Body of pancreas (tissue), 4 donors: ENCODE measurements at regions not wholly inside any gene's neighbourhood (a gene's known extent, or its start where the extent isn't known, plus 50 kb on each side); places are given as distances from the start of the nearest gene placed in this dataset.

Experiments used
- CTCF ChIP-seq, 7 experiments: fragments of 450-650 bp in 4 of 7; fragments of 200-600 bp in 3 of 7; sonication (generic) in 3 of 7; IDR thresholded peaks; one replicate each; pipeline ENCODE4 v1.5.1; 2016 to 2019; ENCODE audit warnings: antibody characterized with exemption in 7 of 7
- POLR2A ChIP-seq, 3 donors: fragments of 450-650 bp; IDR thresholded peaks; one replicate each; pipeline ENCODE4 v1.6.1; 2016; ENCODE audit warnings: antibody characterized with exemption in 3 of 3, mild to moderate bottlenecking in 2 of 3

DNA sequence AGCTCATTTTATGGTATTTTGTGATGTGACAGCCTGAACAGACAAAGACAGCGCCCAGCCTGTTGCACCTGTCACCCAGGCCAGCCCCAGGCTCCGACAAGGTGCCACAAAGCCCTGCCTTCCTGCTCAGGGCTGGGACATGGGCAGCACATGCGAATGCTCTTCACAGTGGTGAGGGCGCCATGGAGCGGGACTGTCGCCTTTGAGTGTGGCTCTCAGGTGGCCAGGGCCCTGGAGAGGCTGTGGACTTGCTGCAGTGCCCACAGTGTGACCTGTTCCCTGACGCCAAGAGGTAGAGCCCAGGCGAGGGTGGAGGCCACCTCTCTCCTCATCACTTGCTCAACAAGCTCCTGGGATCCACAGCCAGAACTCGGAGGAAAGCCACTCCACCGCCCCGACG is 346.3 kb downstream of the SHANK2 start:
- no peak for TF ChIP-seq CTCF (IDR thresholded peaks at IDR 0.05)
- TF ChIP-seq POLR2A (IDR thresholded peaks at IDR 0.05): no peak
